HCT116 (cell line): ENCODE measurements at regions not wholly inside any gene's neighbourhood (a gene's known extent, or its start where the extent isn't known, plus 50 kb on each side); places are given as distances from the start of the nearest gene placed in this dataset.

Experiments
- ATF3 ChIP-seq: IDR thresholded peaks from 2 replicates; pipeline ENCODE4 v1.6.1; 2012
- EZH2 ChIP-seq: fragments of 200-600 bp; sonication (generic); IDR thresholded peaks from 2 replicates; pipeline ENCODE4 v1.6.1; 2017; ENCODE audit warnings: antibody characterized with exemption, mixed run types
- EZH2phosphoT487 ChIP-seq: fragments of 200-600 bp; IDR thresholded peaks from 2 replicates; pipeline ENCODE4 v1.6.1; 2018; ENCODE audit warnings: antibody characterized with exemption, borderline replicate concordance
- TCF7L2 ChIP-seq: IDR thresholded peaks from 2 replicates; pipeline ENCODE4 v1.7.0; 2011; ENCODE audit warnings: borderline replicate concordance, inconsistent platforms; ENCODE audit not compliant: insufficient read depth, insufficient read length; ENCODE audit errors: extremely low read depth
- TF ChIP-seq, protein P1 (sequence below): IDR thresholded peaks from 2 replicates; pipeline ENCODE4 v1.6.1; 2012

- no peak for TF ChIP-seq ATF3
- no peak for TF ChIP-seq EZH2phosphoT487
- no peak for TF ChIP-seq TCF7L2
- no peak for TF ChIP-seq EZH2
- TF ChIP-seq, protein P1, sequence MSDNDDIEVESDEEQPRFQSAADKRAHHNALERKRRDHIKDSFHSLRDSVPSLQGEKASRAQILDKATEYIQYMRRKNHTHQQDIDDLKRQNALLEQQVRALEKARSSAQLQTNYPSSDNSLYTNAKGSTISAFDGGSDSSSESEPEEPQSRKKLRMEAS = no peak
Observed at GRCh38 chr3:177561365-177561764, 364.1 kb upstream of the TBL1XR1 start.
